Endodermal cell (in vitro differentiated cells): ENCODE measurements at regions not wholly inside any gene's neighbourhood (a gene's known extent, or its start where the extent isn't known, plus 50 kb on each side); places are given as distances from the start of the nearest gene placed in this dataset.
A peak's percentile ranks its signal among the peaks of the same experiment; 100 is the strongest.

ENCODE experiments used
- DNase-seq: peaks from one replicate; pipeline ENCODE4 v3.0.0-alpha.2; 2017
- H3K27ac ChIP-seq: 2 replicates; pipeline ENCODE4 v1.5.1; 2013; ENCODE audit warnings: mild to moderate bottlenecking, low read depth, low read length, moderate library complexity
- H3K27me3 ChIP-seq: 2 replicates; pipeline ENCODE4 v1.6.1; 2013; ENCODE audit warnings: mild to moderate bottlenecking, low read length, moderate library complexity; ENCODE audit not compliant: insufficient read depth, control insufficient read depth, poor library complexity, severe bottlenecking
- H3K36me3 ChIP-seq: 2 replicates; pipeline ENCODE4 v1.7.0; 2013; ENCODE audit warnings: mild to moderate bottlenecking, low read length, moderate library complexity; ENCODE audit not compliant: control insufficient read depth, insufficient read depth
- H3K4me1 ChIP-seq: one replicate; pipeline ENCODE4 v1.7.0; 2013; ENCODE audit warnings: low read length; ENCODE audit not compliant: control insufficient read depth, insufficient read depth
- H3K4me3 ChIP-seq: 2 replicates; pipeline ENCODE4 v1.5.1; 2013; ENCODE audit warnings: mild to moderate bottlenecking, low read length, moderate library complexity
- H3K9ac ChIP-seq: 2 replicates; pipeline ENCODE4 v1.6.1; 2013; ENCODE audit warnings: mild to moderate bottlenecking, low read length, moderate library complexity; ENCODE audit not compliant: poor library complexity, severe bottlenecking; ENCODE audit errors: extremely low read depth
- H3K9me3 ChIP-seq: 2 replicates; pipeline ENCODE4 v1.6.1; 2013; ENCODE audit warnings: mild to moderate bottlenecking, low read length, moderate library complexity; ENCODE audit not compliant: control insufficient read depth
- H3K27ac Mint-ChIP-seq: 2 replicates; pipeline ENCODE4 v1.8.0; 2020; ENCODE audit warnings: mixed read lengths
- H3K27me3 Mint-ChIP-seq: 2 replicates; pipeline ENCODE4 v1.8.0; 2021; ENCODE audit warnings: mild to moderate bottlenecking, mixed read lengths; ENCODE audit not compliant: insufficient read depth
- H3K36me3 Mint-ChIP-seq: 2 replicates; pipeline ENCODE4 v1.8.0; 2020; ENCODE audit warnings: low read depth, mixed read lengths
- H3K4me1 Mint-ChIP-seq: 2 replicates; pipeline ENCODE4 v1.8.0; 2020; ENCODE audit warnings: mixed read lengths
- H3K4me3 Mint-ChIP-seq: 2 replicates; pipeline ENCODE4 v1.8.0; 2020; ENCODE audit warnings: mild to moderate bottlenecking, moderate library complexity, mixed read lengths
- H3K9me3 Mint-ChIP-seq: 2 replicates; pipeline ENCODE4 v1.8.0; 2020; ENCODE audit warnings: mild to moderate bottlenecking, mixed read lengths
- WGBS, 2 experiments: methylation state at CpG; one replicate each; pipeline versions ENCODE4 v1.1.5 to v1.1.7; 2013; ENCODE audit warnings: missing lambda C conversion rate in 2 of 2, mixed read lengths in 1 of 2; ENCODE audit not compliant: insufficient coverage in 1 of 2, insufficient read length in 1 of 2; 5-methylcytosine and 5-hydroxymethylcytosine counted together
- TF ChIP-seq, protein P1 (sequence below): fragments of 200-600 bp; sonication (generic); conservative IDR thresholded peaks from 2 replicates; pipeline ENCODE4 v1.5.0; 2021; ENCODE audit warnings: antibody characterized with exemption, mild to moderate bottlenecking

DNA sequence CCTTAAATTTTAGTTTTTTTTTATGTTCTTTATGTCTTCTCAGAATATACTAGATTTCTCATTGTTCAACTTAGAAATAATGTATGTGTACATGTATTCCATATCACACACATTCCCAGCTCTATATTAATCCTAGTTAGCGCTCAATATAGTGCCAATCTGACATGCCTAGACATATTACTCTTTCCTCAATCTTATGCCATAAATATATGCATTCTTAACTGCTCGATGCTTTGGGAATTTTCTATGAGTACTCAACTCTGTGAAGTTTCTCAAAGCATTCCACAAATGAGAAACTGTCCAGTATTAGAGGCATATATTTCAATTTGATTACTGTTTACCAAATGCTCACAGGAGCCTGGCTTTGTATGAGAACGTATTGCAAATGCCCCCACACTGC is 231.2 kb upstream of the VEGFC start:
- peaks cover 25% of the 10 kb centered on the region for H3K9me3 Mint-ChIP-seq
- Histone ChIP-seq H3K27ac (no peak overlapping the region), H3K9me3 (no peaks in the 10 kb centered on the region), H3K27me3 (no peaks in the 10 kb centered on the region), H3K4me1 (no peaks in the 10 kb centered on the region), H3K36me3 (no peaks in the 10 kb centered on the region), H3K9ac (no peak overlapping the region), H3K4me3 (no peak overlapping the region)
- H3K4me3 Mint-ChIP-seq: no peak overlapping the region
- H3K27me3 Mint-ChIP-seq: peaks cover 5% of the 10 kb centered on the region
- DNase-seq: no peak
- H3K27ac Mint-ChIP-seq: no peak overlapping the region
- TF ChIP-seq, protein P1, sequence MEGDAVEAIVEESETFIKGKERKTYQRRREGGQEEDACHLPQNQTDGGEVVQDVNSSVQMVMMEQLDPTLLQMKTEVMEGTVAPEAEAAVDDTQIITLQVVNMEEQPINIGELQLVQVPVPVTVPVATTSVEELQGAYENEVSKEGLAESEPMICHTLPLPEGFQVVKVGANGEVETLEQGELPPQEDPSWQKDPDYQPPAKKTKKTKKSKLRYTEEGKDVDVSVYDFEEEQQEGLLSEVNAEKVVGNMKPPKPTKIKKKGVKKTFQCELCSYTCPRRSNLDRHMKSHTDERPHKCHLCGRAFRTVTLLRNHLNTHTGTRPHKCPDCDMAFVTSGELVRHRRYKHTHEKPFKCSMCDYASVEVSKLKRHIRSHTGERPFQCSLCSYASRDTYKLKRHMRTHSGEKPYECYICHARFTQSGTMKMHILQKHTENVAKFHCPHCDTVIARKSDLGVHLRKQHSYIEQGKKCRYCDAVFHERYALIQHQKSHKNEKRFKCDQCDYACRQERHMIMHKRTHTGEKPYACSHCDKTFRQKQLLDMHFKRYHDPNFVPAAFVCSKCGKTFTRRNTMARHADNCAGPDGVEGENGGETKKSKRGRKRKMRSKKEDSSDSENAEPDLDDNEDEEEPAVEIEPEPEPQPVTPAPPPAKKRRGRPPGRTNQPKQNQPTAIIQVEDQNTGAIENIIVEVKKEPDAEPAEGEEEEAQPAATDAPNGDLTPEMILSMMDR: no peak
- no peaks in the 10 kb centered on the region for H3K36me3 Mint-ChIP-seq
- 87 to 100% methylated on average over 2 to 3 of the region's 3 CpGs for WGBS, 2 experiments
- no peaks in the 10 kb centered on the region for H3K4me1 Mint-ChIP-seq

DNA sequence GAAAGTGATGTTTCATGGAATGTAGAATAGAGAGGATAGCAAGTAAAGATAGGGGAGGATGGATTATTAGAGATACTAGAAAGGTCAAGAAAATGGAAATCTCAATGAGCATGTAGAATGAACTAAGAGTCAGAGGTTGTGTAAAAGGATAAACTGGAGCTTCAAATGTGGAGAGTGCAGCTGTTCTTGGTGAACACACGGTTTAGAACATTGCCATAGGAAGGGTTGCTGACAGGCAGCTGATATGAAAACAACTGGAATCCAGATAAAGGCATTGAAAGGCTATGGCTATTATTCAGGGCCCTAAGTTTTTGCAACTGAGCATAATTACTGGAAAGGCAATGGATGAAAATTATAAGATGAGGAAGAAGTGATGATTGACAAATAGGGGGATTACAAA is 239.6 kb upstream of the VEGFC start:
- Histone ChIP-seq H3K9ac (no peak overlapping the region), H3K27me3 (no peaks in the 10 kb centered on the region), H3K4me3 (no peak overlapping the region), H3K9me3 (no peaks in the 10 kb centered on the region), H3K27ac (no peak overlapping the region), H3K36me3 (no peaks in the 10 kb centered on the region), H3K4me1 (no peaks in the 10 kb centered on the region)
- no peak for DNase-seq
- Mint-ChIP-seq H3K36me3 (no peaks in the 10 kb centered on the region), H3K4me3 (no peak overlapping the region), H3K27ac (no peak overlapping the region), H3K9me3 (no peaks in the 10 kb centered on the region), H3K27me3 (no peaks in the 10 kb centered on the region), H3K4me1 (no peaks in the 10 kb centered on the region)
- WGBS, 2 experiments: 78 to 90% methylated on average over 1 of the region's 1 CpG
- TF ChIP-seq, protein P1: no peak

DNA sequence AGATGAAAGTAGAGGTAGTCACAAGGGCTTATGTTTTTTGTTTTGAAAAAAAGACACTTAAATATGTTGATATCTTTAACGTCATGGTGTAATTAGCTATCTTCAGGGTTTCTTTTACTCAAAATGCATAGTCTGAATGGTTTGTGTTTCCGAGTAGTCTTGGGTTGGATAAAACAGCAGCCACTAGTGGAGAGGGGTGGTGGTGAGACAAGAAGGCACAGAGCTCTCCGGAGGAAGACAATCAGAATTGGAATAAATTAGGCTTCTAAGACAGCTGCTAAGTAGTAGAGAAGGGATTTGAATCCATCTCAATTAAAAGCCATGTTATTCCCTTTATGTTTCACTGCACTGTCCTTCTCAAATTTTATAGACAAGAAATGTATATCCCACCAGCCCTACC is 240.4 kb upstream of the VEGFC start:
- Mint-ChIP-seq H3K9me3 (no peaks in the 10 kb centered on the region), H3K27ac (no peak overlapping the region), H3K4me3 (no peak overlapping the region), H3K36me3 (no peaks in the 10 kb centered on the region), H3K27me3 (no peaks in the 10 kb centered on the region), H3K4me1 (no peaks in the 10 kb centered on the region)
- no peaks in the 10 kb centered on the region for H3K36me3 ChIP-seq
- no peak for DNase-seq
- H3K4me1 ChIP-seq: no peaks in the 10 kb centered on the region
- H3K4me3 ChIP-seq: no peak overlapping the region
- no peaks in the 10 kb centered on the region for H3K27me3 ChIP-seq
- no peaks in the 10 kb centered on the region for H3K9me3 ChIP-seq
- TF ChIP-seq, protein P1: peak; percentile 68
- H3K27ac ChIP-seq: no peak overlapping the region
- no peak overlapping the region for H3K9ac ChIP-seq
- WGBS, 2 experiments: 71 to 94% methylated on average over 2 to 3 of the region's 3 CpGs
